ENCODE measurements at regions not wholly inside any gene's neighbourhood (a gene's known extent, or its start where the extent isn't known, plus 50 kb on each side); places are given as distances from the start of the nearest gene placed in this dataset.
"Not testable (repeated sequence)": the region's sequence is repeated elsewhere in the genome, so short reads cannot be mapped to it uniquely, and the experiment has no call there.

- DNase-seq = no peak
Observed at GRCh38 chr2:43068631-43069517, 157.5 kb downstream of the ZFP36L2 start.

- DNase-seq = no peak
Observed at GRCh38 chr2:43068041-43068533, 158.3 kb downstream of the ZFP36L2 start.

- DNase-seq = no peak
Observed at GRCh38 chr2:43067254-43068040, 159.0 kb downstream of the ZFP36L2 start.

- not testable (repeated sequence) for DNase-seq
Observed at GRCh38 chr2:43066541-43067253, 159.7 kb downstream of the ZFP36L2 start.

GRCh38 chr2:43065871-43066270 is 160.5 kb downstream of the ZFP36L2 start:
- DNase-seq = no peak

- DNase-seq = no peak
Observed at GRCh38 chr2:43065036-43065435, 161.4 kb downstream of the ZFP36L2 start.

- DNase-seq = not testable (repeated sequence)
Observed at GRCh38 chr2:43063096-43063495, 163.3 kb downstream of the ZFP36L2 start.

DNA sequence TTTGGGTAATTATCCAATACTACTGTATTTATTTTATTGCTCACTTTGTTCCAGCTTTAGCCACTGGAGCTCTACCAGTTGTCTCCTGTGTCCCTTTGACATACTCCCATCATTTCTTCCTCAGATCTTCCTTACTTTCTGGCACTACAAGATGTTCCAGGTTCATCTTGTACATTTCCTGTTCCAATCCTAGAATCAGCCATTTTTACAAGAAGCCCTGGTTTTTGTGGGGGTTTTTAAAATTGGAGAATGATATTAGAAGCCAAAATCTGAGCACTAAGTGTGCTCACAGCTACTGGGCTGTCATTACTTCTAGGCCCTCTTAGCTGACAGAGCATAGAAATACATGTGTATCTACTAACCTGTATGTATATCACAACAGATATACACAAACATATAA is 164.3 kb downstream of the ZFP36L2 start:
- no peak for DNase-seq

- no peak for DNase-seq
Observed at GRCh38 chr2:43060390-43061016, 165.9 kb downstream of the ZFP36L2 start.

DNA sequence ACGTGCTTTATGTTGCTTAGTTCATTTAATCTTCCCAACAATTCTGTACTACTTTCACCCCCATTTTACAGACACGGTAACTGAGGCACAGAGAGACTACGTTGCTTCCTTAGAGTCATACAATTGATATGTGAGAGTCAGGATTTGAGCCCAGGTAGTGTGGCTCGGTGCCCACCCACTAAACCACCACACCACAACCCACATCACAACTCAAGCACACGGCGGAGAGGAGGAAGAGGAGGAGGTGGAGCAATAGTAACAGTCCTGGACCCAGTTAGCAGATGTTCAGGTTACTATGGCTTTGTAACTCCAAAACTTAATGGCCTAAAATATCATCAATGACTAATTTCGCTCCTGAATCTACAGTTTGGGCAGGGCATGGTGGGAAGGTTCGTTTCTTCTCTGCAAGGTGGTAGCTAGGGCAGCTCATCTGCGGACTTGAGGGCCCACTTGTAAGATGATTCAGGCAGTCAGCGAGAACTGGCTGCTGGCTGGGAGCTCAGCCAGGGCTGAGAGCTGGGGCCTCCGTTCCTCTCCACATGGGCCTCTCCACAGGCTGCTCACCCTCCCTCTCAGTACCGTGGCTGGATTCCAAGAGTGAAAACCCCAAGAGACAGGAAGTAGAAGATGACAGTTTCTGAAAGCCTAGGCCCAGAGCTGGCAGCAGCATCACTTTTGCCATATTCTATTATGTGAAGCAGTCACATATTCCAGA is 167.1 kb downstream of the ZFP36L2 start:
- peak; percentile 90 for DNase-seq

GRCh38 chr2:43058726-43059110 is 167.7 kb downstream of the ZFP36L2 start:
- DNase-seq = no peak

- DNase-seq = no peak
Observed at GRCh38 chr2:43057742-43058725, 168.4 kb downstream of the ZFP36L2 start.

- DNase-seq = no peak
Observed at GRCh38 chr2:43057026-43057741, 169.2 kb downstream of the ZFP36L2 start.

- DNase-seq = no peak
Observed at GRCh38 chr2:43055985-43056384, 170.4 kb downstream of the ZFP36L2 start.

DNA sequence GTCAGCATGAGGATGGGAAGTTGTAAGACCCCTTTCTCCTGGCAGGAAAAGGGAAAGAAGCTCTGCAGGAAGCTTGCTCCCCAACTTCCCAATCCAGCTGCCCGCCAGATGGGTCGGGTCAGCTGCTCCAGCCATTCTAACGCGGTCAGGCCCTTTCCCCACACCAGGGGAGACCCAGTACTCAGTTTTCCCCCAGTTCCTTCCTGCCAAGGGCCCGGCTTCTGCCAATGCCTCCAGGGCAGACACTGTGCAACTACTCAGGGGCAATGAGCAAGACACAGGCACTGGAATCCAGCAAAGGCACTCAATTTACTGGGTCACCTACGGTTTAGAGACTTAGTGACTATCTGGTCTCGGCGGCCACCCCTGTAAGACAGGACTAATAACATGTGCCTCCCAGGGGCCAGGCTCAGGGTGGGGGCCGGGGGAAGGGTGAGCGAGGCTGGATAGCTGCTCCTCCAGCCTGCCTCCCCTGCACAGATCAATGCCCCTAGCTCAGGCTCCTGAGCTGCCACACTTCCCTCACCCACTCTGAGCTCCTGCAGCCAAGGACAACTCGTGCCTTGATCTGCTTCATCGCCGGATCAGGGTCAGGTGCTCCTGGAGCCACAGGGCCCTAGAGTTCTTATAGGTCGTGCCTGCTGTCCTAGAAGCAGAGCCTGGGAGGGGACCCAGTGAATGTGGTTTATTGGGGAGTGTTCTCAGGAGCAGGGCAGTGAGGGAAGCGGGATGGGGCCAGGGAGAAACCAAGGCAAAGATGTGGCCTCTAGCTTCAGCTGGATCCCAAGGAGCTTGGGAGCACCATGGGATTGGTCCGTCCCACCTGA is 171.1 kb downstream of the ZFP36L2 start:
- DNase-seq = no peak

DNA sequence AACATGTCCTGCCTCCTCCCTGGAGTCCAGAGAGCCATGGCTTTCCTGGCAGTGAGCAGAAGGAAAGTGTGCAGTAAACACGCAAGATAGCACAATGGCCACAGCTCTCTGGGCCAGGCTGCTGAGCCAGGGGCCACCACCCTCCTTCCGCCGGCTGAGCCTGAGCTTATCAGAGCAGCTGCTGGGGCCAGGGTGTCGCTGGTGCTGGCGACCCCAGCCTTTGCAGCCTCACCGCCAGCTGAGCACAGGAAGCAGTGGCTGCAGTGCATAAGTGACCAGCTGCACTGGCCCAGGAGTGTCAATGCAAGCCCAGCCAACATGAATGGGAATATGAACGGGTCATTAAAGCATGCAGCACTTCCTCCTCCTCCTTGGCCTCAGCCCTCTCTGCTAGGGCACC is 172.0 kb downstream of the ZFP36L2 start:
- DNase-seq = no peak

GRCh38 chr2:43052944-43053306 is 173.5 kb downstream of the ZFP36L2 start:
- no peak for DNase-seq

- DNase-seq = no peak
Observed at GRCh38 chr2:43052204-43052943, 174.0 kb downstream of the ZFP36L2 start.

Measured in activated CD4-positive, alpha-beta T cell treated with anti-CD3 and anti-CD28 coated beads, Interleukin-2, amount 50 U/mL, for 16 hours (primary cell).